Coronary artery (tissue), 2 donors: ENCODE measurements at regions not wholly inside any gene's neighbourhood (a gene's known extent, or its start where the extent isn't known, plus 50 kb on each side); places are given as distances from the start of the nearest gene placed in this dataset.

Experiments used
- DNase-seq: peaks from one replicate; pipeline ENCODE4 v3.0.0-alpha.2; 2017; ENCODE audit warnings: low spot score
- H3K27ac ChIP-seq, 2 donors: fragments of 200-600 bp; sonication (generic); one replicate each; pipeline ENCODE4 v1.5.1; 2016 to 2019
- H3K4me3 ChIP-seq: fragments of 200-600 bp; sonication (generic); 2 replicates; pipeline ENCODE4 v1.5.1; 2016; ENCODE audit warnings: mild to moderate bottlenecking, moderate library complexity
- CTCF ChIP-seq: fragments of 200-600 bp; sonication (generic); IDR thresholded peaks from one replicate; pipeline ENCODE4 v1.5.1; 2019; ENCODE audit warnings: antibody characterized with exemption

- TF ChIP-seq CTCF, result no peak
- H3K27ac ChIP-seq, result no peak overlapping the region
- no peak for DNase-seq
Measured at GRCh38 chr2:59034106-59034505, 793.0 kb upstream of the FANCL start.

GRCh38 chr2:59033661-59034060, 792.5 kb upstream of the FANCL start:
- no peak for DNase-seq
- Histone ChIP-seq H3K27ac (no peak overlapping the region), H3K4me3 (no peak overlapping the region)
- TF ChIP-seq CTCF, result no peak

More at GRCh38 chr2:59034106-59034505, 793.0 kb upstream of the FANCL start:
- no peak overlapping the region for H3K4me3 ChIP-seq

- H3K27ac ChIP-seq, result no peak overlapping the region
- no peak for TF ChIP-seq CTCF
- no peak for DNase-seq
- no peak overlapping the region for H3K4me3 ChIP-seq
Measured at GRCh38 chr2:59032499-59032898, 791.4 kb upstream of the FANCL start.

- DNase-seq, result no peak
Measured at GRCh38 chr2:59029058-59029457, 787.9 kb upstream of the FANCL start.

GRCh38 chr2:59027320-59027719, 786.2 kb upstream of the FANCL start:
- Histone ChIP-seq H3K4me3 (no peak overlapping the region), H3K27ac (no peak overlapping the region)
- TF ChIP-seq CTCF, result no peak
- no peak for DNase-seq

More at GRCh38 chr2:59029058-59029457, 787.9 kb upstream of the FANCL start:
- H3K4me3 ChIP-seq, result no peak overlapping the region
- TF ChIP-seq CTCF, result no peak
- H3K27ac ChIP-seq, result no peak overlapping the region

GRCh38 chr2:59025157-59025757, 784.1 kb upstream of the FANCL start:
- H3K27ac ChIP-seq, result no peak overlapping the region
- no peak for DNase-seq
- no peak for TF ChIP-seq CTCF
- no peak overlapping the region for H3K4me3 ChIP-seq

GRCh38 chr2:59021786-59022185, 780.7 kb upstream of the FANCL start:
- no peak overlapping the region for H3K4me3 ChIP-seq
- no peak overlapping the region for H3K27ac ChIP-seq
- TF ChIP-seq CTCF, result no peak
- no peak for DNase-seq
